NCI-H2196 (cell line): ENCODE measurements at regions not wholly inside any gene's neighbourhood (a gene's known extent, or its start where the extent isn't known, plus 50 kb on each side); places are given as distances from the start of the nearest gene placed in this dataset.

Experiments
- DNase-seq: peaks from one replicate; lab custom pipeline; 2025; ENCODE audit not compliant: unreplicated experiment; lab: John Stamatoyannopoulos, UW

DNA sequence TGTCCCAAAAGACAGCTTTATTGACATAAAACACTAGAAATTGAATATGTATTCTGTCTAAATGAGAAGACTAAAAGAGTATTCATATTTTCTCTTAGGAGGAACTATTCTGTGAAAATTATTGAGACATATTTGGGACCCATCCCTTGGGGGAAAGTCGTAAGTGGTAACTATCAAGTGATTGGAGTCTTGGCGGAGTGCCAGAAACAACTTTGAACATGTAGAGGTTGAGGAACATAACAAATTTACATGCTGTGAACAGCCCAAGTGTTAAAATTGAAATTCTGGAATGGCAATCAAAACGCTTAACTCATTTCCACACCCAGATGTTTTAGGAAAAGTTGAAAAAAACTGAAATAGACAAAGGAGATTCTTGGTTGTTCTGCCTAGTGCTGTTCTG lies 1034.6 kb downstream of the NSUN3 start:
- peak; percentile 6 for DNase-seq

DNA sequence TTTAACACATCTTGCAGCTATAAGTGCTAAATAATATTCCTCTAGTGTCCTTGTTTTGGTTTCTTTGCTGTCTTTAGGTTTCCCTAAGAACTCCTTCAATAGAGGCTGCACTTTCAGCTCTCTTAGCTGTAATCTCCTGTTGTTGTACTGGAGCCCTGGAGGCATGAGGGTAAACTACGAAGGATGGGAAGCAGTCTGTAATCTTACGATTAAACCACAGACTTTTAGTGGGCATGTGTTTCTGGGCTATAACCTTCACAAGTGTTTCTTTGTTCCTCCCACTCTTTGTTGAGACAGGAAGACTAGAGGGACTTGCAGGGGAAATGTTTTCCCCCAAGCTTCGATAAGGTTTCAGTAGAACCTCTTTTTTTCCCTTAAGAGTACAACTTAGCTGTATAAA lies 1058.1 kb downstream of the NSUN3 start:
- no peak for DNase-seq

- DNase-seq = no peak
These were observed 1060.2 kb downstream of the NSUN3 start for GRCh38 chr3:95123104-95123503.

- no peak for DNase-seq
These were observed 1072.0 kb downstream of the NSUN3 start for GRCh38 chr3:95134693-95135413.

DNA sequence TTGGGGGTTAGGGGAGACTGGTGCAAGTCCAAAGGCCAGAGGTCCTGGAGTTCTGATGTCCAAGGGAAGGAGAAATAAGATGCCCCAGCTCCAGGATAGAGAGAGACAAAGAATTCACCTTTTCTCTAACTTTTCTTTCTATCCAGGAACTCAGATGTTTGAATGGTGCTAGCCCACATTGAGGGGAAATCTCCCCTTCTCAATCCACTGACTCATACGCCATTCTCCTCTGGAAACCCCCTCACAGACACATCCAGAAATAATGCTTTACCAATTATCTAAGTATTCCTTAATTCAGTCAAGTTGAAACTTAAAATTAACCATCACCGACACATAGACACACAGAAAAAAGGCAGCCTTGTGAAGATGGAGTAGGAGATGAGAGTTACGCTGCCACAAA lies 1085.2 kb downstream of the NSUN3 start:
- no peak for DNase-seq

- DNase-seq = no peak
These were observed 1088.7 kb downstream of the NSUN3 start for GRCh38 chr3:95151590-95151989.

GRCh38 chr3:95154766-95155165 lies 1091.9 kb downstream of the NSUN3 start:
- no peak for DNase-seq

DNA sequence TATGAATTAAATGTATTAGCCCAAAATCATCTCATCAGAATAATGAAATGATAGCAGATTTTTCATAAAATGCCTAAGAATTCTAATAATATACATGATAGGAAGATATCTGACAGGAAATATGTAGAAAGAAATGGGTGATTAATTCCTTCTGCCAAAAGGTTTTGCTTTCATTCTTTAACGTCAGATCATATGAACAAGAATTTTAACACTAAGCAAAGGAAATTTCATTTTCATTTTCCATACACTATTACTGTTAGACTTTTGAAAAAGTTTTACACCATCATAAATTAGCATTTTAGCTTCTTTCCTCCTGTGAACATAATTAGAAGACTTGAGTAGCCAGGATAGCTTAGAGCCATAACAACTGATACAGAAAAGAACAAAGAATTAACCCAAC lies 1099.9 kb downstream of the NSUN3 start:
- DNase-seq = no peak

- no peak for DNase-seq
These were observed 1104.9 kb downstream of the NSUN3 start for GRCh38 chr3:95167748-95168147.

- DNase-seq = no peak
These were observed 1105.7 kb downstream of the NSUN3 start for GRCh38 chr3:95168526-95168925.

GRCh38 chr3:95172164-95172943 lies 1109.5 kb downstream of the NSUN3 start:
- no peak for DNase-seq

- no peak for DNase-seq
These were observed 1114.2 kb downstream of the NSUN3 start for GRCh38 chr3:95177096-95177495.

DNA sequence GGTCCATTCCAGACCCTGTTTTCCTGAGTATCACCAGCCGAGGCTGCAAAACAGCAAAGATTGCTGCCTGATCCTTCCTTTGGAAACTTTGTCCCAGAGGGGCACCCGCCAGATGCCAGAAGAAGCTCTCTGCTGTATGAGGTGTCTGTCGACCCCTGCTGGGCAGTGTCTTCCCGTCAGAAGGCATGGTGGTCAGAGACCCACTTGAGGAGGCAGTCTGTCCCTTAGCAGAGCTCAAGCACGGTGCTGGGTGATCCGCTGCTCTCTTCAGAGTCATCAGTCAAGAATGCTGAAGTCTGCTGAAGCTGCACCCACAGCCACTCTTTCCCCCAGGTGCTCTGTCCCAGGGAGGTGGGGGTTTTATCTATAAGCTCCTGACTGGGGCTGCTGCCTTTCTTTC lies 1121.2 kb downstream of the NSUN3 start:
- no peak for DNase-seq

DNA sequence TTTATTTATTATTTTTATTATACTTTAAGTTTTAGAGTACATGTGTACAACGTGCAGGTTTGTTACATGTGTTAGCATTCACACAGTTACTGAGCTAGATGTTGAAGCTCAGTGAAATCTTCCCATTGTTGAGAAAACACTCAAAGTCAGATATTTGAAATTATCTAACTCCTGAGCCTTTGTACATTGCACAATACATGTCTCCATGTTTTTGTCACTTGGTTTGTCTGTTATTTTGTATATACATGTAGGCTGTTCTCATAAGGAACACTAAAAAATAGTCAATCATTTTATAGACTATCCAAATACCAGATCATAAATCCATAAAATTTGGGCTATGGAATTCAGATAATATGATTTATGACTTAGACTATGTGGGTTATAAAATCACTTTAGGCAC lies 1126.5 kb downstream of the NSUN3 start:
- DNase-seq = no peak

DNA sequence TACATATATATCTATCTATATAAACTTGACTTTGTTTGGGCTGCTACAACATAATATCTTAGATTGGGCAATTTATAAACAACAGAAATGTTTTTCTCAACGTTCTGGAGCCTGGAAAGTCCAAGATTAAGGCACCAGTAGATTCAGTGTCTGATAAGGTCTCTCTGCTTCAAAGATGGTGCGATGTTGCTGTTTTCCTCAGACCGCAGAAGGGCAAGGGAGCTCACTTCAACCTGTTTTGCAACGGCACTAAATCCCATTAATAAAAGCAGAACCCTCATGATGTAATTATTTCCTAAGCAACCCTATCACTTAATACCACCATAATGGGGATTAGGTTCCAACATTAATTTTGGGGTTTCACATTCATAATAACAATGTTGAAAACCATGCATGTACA lies 1134.8 kb downstream of the NSUN3 start:
- DNase-seq = no peak

DNA sequence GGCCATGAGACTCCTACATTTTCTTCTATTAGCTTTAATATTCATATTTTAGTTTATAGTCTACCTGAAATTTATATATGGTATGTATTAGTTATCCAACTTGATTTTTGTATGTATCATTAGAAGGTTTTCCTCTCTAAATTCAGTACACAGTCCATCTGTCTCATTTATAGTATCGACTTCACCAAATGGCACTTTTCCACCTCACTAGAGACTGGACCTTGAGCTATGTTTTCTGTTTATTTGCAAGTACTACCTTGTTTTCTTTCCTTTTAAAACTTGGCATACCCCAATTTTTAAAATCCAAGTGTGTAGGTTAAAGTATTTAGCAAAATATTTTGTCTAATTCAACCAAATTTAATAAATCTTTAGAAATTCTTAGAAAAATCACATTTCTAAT lies 1137.5 kb downstream of the NSUN3 start:
- DNase-seq = no peak

GRCh38 chr3:95210878-95211277 lies 1148.0 kb downstream of the NSUN3 start:
- DNase-seq = no peak

DNA sequence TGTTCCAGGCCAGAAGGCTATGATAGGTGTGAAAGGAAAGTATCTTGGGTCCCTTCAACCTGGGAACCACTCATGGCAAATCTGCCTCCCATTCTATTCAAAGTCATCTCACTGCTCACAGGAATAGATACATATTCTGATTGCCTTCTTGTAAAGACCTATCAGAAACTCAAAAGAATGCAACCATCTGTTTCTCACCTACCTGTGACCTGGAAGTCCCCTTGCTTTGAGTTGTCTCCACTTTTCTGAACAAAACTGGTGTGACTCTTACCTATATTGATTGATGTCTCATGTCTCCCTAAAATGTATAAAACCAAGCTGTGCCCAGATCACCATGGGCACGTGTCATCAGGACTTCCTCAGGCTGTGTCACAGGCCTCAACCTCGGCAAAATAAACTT lies 1149.3 kb downstream of the NSUN3 start:
- DNase-seq = no peak

- no peak for DNase-seq
These were observed 1152.6 kb downstream of the NSUN3 start for GRCh38 chr3:95215437-95215957.

GRCh38 chr3:95217661-95218060 lies 1154.8 kb downstream of the NSUN3 start:
- DNase-seq = no peak

GRCh38 chr3:95218484-95218883 lies 1155.6 kb downstream of the NSUN3 start:
- no peak for DNase-seq

- no peak for DNase-seq
These were observed 1163.6 kb downstream of the NSUN3 start for GRCh38 chr3:95226437-95226836.
